LNCaP clone FGC (cell line): ENCODE measurements at regions not wholly inside any gene's neighbourhood (a gene's known extent, or its start where the extent isn't known, plus 50 kb on each side); places are given as distances from the start of the nearest gene placed in this dataset.

Source experiments
- DNase-seq: peaks from one replicate; pipeline ENCODE4 v3.0.0-alpha.2; 2011; ENCODE audit warnings: low read depth
- H3K4me3 ChIP-seq: 2 replicates; pipeline ENCODE4 v1.5.1; 2011; ENCODE audit warnings: mild to moderate bottlenecking, low read depth, low read length, control low read depth
- CTCF ChIP-seq: IDR thresholded peaks from 2 replicates; pipeline ENCODE4 v1.5.1; 2012; ENCODE audit warnings: mild to moderate bottlenecking; ENCODE audit not compliant: control insufficient read depth, insufficient read depth; ENCODE audit errors: extremely low read depth

- no peak for TF ChIP-seq CTCF
- H3K4me3 ChIP-seq: no peak overlapping the region
- DNase-seq: no peak
Measured at GRCh38 chr10:85225311-85225710, 896.9 kb downstream of the CCSER2 start.

GRCh38 chr10:85226596-85226995 lies 898.2 kb downstream of the CCSER2 start:
- TF ChIP-seq CTCF: no peak
- no peak for DNase-seq
- no peak overlapping the region for H3K4me3 ChIP-seq

- no peak for TF ChIP-seq CTCF
- DNase-seq: no peak
- no peak overlapping the region for H3K4me3 ChIP-seq
Measured at GRCh38 chr10:85228726-85229125, 900.3 kb downstream of the CCSER2 start.

- TF ChIP-seq CTCF: no peak
- no peak for DNase-seq
- H3K4me3 ChIP-seq: no peak overlapping the region
Measured at GRCh38 chr10:85231534-85232270, 903.3 kb downstream of the CCSER2 start.

GRCh38 chr10:85235258-85235657 lies 906.9 kb downstream of the CCSER2 start:
- no peak overlapping the region for H3K4me3 ChIP-seq
- TF ChIP-seq CTCF: no peak
- DNase-seq: no peak

GRCh38 chr10:85238676-85239075 lies 910.3 kb downstream of the CCSER2 start:
- no peak for TF ChIP-seq CTCF
- no peak for DNase-seq
- no peak overlapping the region for H3K4me3 ChIP-seq

- DNase-seq: no peak
- no peak for TF ChIP-seq CTCF
- H3K4me3 ChIP-seq: no peak overlapping the region
Measured at GRCh38 chr10:85250304-85250703, 921.9 kb downstream of the CCSER2 start.
